WTC11 (cell line): ENCODE measurements at regions not wholly inside any gene's neighbourhood (a gene's known extent, or its start where the extent isn't known, plus 50 kb on each side); places are given as distances from the start of the nearest gene placed in this dataset.

ENCODE experiments used
- ATAC-seq: fragments of 200-7000 bp; cut with Tn5 transposase; 2 replicates; pipeline ENCODE4 v1.10.0; 2021; ENCODE audit warnings: mild to moderate bottlenecking, moderate library complexity
- CTCF ChIA-PET: fragments of 300-600 bp; sonication (Branson Sonifier 250); formaldehyde crosslinking; loops from one replicate; lab custom pipeline; 2021; ENCODE audit warnings: antibody characterized with exemption; lab: Charles Lee
- POLR2A ChIA-PET: fragments of 350-600 bp; sonication (Branson Sonifier 250); formaldehyde crosslinking; loops from one replicate; lab custom pipeline; 2021; ENCODE audit warnings: antibody characterized with exemption; lab: Charles Lee
- DNase-seq: peaks from one replicate; pipeline ENCODE4 v3.0.0; 2021; ENCODE audit warnings: low spot score
- H3K27ac Mint-ChIP-seq: 2 replicates; pipeline ENCODE4 v1.8.0; 2021; ENCODE audit warnings: mixed read lengths
- H3K27me3 Mint-ChIP-seq: 2 replicates; pipeline ENCODE4 v1.8.0; 2021; ENCODE audit warnings: low read depth, mild to moderate bottlenecking, moderate library complexity, mixed read lengths
- H3K36me3 Mint-ChIP-seq: 2 replicates; pipeline ENCODE4 v1.8.0; 2021; ENCODE audit warnings: mixed read lengths
- H3K4me1 Mint-ChIP-seq: 2 replicates; pipeline ENCODE4 v1.8.0; 2022; ENCODE audit warnings: mixed read lengths
- H3K4me3 Mint-ChIP-seq: 2 replicates; pipeline ENCODE4 v1.8.0; 2021; ENCODE audit warnings: mild to moderate bottlenecking, moderate library complexity, mixed read lengths
- H3K9me3 Mint-ChIP-seq: 2 replicates; pipeline ENCODE4 v1.8.0; 2021; ENCODE audit warnings: mixed read lengths
- ATF6 ChIP-seq: sonication (generic); formaldehyde crosslinking; IDR thresholded peaks from 2 replicates; pipeline ENCODE4 v1.8.1; 2023; ENCODE audit warnings: mild to moderate bottlenecking, missing genetic modification reagents
- CDX4 ChIP-seq: fragments of 250-450 bp; sonication (Bioruptor Pico); IDR thresholded peaks from 2 replicates; pipeline ENCODE4 v1.9.0; 2021; ENCODE audit warnings: moderate library complexity, mild to moderate bottlenecking, inconsistent platforms, borderline replicate concordance
- CREB1 ChIP-seq: sonication (generic); formaldehyde crosslinking; IDR thresholded peaks from 2 replicates; pipeline ENCODE4 v1.8.0; 2023; ENCODE audit warnings: mild to moderate bottlenecking, missing genetic modification reagents
- E2F4 ChIP-seq: sonication (generic); formaldehyde crosslinking; IDR thresholded peaks from 2 replicates; pipeline ENCODE4 v1.8.1; 2022; ENCODE audit warnings: low read depth, mild to moderate bottlenecking, moderate library complexity, missing genetic modification reagents, borderline replicate concordance
- E2F5 ChIP-seq: sonication (generic); formaldehyde crosslinking; IDR thresholded peaks from 2 replicates; pipeline ENCODE4 v1.8.1; 2022; ENCODE audit warnings: mild to moderate bottlenecking, moderate library complexity, missing genetic modification reagents
- FOXP1 ChIP-seq: sonication (generic); formaldehyde crosslinking; IDR thresholded peaks from 2 replicates; pipeline ENCODE4 v1.8.0; 2022; ENCODE audit warnings: missing genetic modification reagents, mild to moderate bottlenecking, moderate library complexity, borderline replicate concordance
- HMGA2 ChIP-seq: fragments of 250-450 bp; sonication (Bioruptor Pico); IDR thresholded peaks from 2 replicates; pipeline ENCODE4 v1.4.0; 2021; ENCODE audit warnings: mild to moderate bottlenecking, moderate library complexity
- JAZF1 ChIP-seq: fragments of 250-450 bp; sonication (Bioruptor Pico); IDR thresholded peaks from 2 replicates; pipeline ENCODE4 v1.9.0; 2021; ENCODE audit warnings: moderate library complexity, mild to moderate bottlenecking, inconsistent platforms
- MLX ChIP-seq: sonication (generic); formaldehyde crosslinking; IDR thresholded peaks from 2 replicates; pipeline ENCODE4 v1.8.1; 2023; ENCODE audit warnings: mild to moderate bottlenecking, missing genetic modification reagents, moderate library complexity
- NR1H2 ChIP-seq: sonication (generic); formaldehyde crosslinking; IDR thresholded peaks from 2 replicates; pipeline ENCODE4 v1.9.0; 2021; ENCODE audit warnings: mild to moderate bottlenecking, moderate library complexity, missing genetic modification reagents
- OVOL2 ChIP-seq: fragments of 250-450 bp; sonication (Bioruptor Pico); IDR thresholded peaks from 2 replicates; pipeline ENCODE4 v1.9.0; 2021; ENCODE audit warnings: mild to moderate bottlenecking, borderline replicate concordance
- PREB ChIP-seq: sonication (generic); formaldehyde crosslinking; IDR thresholded peaks from 2 replicates; pipeline ENCODE4 v1.8.1; 2022; ENCODE audit warnings: mild to moderate bottlenecking, missing genetic modification reagents, moderate library complexity, borderline replicate concordance
- SMAD4 ChIP-seq: sonication (generic); formaldehyde crosslinking; IDR thresholded peaks from 2 replicates; pipeline ENCODE4 v1.8.0; 2022; ENCODE audit warnings: mild to moderate bottlenecking, missing genetic modification reagents
- SP1 ChIP-seq: sonication (generic); formaldehyde crosslinking; conservative IDR thresholded peaks from 2 replicates; pipeline ENCODE4 v1.8.1; 2022; ENCODE audit warnings: missing genetic modification reagents
- TP53 ChIP-seq: sonication (generic); formaldehyde crosslinking; IDR thresholded peaks from 2 replicates; pipeline ENCODE4 v1.8.1; 2023; ENCODE audit warnings: mild to moderate bottlenecking, missing genetic modification reagents
- ZNF423 ChIP-seq: fragments of 250-450 bp; sonication (Bioruptor Pico); IDR thresholded peaks from 2 replicates; pipeline ENCODE4 v2.1.2; 2022; ENCODE audit warnings: mild to moderate bottlenecking, moderate library complexity
- ZNF425 ChIP-seq: fragments of 250-450 bp; sonication (Bioruptor Pico); conservative IDR thresholded peaks from 2 replicates; pipeline ENCODE4 v1.9.0; 2021; ENCODE audit warnings: mild to moderate bottlenecking
- TF ChIP-seq, protein P1 (sequence below): fragments of 250-450 bp; sonication (Bioruptor Pico); IDR thresholded peaks from 2 replicates; pipeline ENCODE4 v1.9.0; 2021; ENCODE audit warnings: mild to moderate bottlenecking, borderline replicate concordance
- TF ChIP-seq, protein P2 (sequence below): fragments of 200-600 bp; IDR thresholded peaks from 2 replicates; pipeline ENCODE4 v1.8.0; 2022; ENCODE audit warnings: antibody characterized with exemption

DNA sequence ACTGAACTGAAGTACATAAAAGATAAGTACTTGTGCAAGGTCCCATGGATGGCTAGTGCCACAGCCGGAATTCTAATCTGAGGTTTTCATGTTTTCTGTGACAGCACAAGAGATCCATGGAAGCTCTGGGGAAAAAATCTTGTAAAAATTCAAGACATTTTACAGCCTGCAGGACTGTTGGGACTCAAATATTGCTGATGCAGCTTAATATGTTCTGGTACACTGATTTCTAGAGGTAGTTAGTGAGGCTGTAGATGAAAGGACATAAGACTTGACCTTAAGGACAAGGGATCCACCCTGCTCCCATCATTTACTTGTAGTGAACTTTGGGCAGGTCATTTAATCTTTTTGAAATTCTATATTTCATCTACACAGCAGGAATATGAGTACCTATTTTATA, 390.4 kb downstream of the TLE4 start:
- no peak for TF ChIP-seq CREB1 (CRISPR knock-in tag)
- TF ChIP-seq FOXP1 (CRISPR knock-in tag): no peak
- no peak for TF ChIP-seq ATF6 (CRISPR knock-in tag)
- TF ChIP-seq NR1H2: no peak
- TF ChIP-seq SP1 (CRISPR knock-in tag): no peak
- TF ChIP-seq HMGA2: no peak
- no peak for TF ChIP-seq CDX4
- TF ChIP-seq MLX (CRISPR knock-in tag): no peak
- TF ChIP-seq, protein P1, sequence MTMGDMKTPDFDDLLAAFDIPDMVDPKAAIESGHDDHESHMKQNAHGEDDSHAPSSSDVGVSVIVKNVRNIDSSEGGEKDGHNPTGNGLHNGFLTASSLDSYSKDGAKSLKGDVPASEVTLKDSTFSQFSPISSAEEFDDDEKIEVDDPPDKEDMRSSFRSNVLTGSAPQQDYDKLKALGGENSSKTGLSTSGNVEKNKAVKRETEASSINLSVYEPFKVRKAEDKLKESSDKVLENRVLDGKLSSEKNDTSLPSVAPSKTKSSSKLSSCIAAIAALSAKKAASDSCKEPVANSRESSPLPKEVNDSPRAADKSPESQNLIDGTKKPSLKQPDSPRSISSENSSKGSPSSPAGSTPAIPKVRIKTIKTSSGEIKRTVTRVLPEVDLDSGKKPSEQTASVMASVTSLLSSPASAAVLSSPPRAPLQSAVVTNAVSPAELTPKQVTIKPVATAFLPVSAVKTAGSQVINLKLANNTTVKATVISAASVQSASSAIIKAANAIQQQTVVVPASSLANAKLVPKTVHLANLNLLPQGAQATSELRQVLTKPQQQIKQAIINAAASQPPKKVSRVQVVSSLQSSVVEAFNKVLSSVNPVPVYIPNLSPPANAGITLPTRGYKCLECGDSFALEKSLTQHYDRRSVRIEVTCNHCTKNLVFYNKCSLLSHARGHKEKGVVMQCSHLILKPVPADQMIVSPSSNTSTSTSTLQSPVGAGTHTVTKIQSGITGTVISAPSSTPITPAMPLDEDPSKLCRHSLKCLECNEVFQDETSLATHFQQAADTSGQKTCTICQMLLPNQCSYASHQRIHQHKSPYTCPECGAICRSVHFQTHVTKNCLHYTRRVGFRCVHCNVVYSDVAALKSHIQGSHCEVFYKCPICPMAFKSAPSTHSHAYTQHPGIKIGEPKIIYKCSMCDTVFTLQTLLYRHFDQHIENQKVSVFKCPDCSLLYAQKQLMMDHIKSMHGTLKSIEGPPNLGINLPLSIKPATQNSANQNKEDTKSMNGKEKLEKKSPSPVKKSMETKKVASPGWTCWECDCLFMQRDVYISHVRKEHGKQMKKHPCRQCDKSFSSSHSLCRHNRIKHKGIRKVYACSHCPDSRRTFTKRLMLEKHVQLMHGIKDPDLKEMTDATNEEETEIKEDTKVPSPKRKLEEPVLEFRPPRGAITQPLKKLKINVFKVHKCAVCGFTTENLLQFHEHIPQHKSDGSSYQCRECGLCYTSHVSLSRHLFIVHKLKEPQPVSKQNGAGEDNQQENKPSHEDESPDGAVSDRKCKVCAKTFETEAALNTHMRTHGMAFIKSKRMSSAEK (CRISPR knock-in tag): no peak
- TF ChIP-seq E2F5 (CRISPR knock-in tag): no peak
- TF ChIP-seq SMAD4 (CRISPR knock-in tag): no peak
- no peak for TF ChIP-seq ZNF425 (CRISPR knock-in tag)
- TF ChIP-seq, protein P2, sequence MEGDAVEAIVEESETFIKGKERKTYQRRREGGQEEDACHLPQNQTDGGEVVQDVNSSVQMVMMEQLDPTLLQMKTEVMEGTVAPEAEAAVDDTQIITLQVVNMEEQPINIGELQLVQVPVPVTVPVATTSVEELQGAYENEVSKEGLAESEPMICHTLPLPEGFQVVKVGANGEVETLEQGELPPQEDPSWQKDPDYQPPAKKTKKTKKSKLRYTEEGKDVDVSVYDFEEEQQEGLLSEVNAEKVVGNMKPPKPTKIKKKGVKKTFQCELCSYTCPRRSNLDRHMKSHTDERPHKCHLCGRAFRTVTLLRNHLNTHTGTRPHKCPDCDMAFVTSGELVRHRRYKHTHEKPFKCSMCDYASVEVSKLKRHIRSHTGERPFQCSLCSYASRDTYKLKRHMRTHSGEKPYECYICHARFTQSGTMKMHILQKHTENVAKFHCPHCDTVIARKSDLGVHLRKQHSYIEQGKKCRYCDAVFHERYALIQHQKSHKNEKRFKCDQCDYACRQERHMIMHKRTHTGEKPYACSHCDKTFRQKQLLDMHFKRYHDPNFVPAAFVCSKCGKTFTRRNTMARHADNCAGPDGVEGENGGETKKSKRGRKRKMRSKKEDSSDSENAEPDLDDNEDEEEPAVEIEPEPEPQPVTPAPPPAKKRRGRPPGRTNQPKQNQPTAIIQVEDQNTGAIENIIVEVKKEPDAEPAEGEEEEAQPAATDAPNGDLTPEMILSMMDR: no peak
- TF ChIP-seq PREB (CRISPR knock-in tag): no peak
- no peak for TF ChIP-seq JAZF1
- no peak for TF ChIP-seq TP53 (CRISPR knock-in tag)
- no peak for TF ChIP-seq ZNF423
- TF ChIP-seq OVOL2 (CRISPR knock-in tag): no peak
- no peak for TF ChIP-seq E2F4 (CRISPR knock-in tag)
- H3K27me3 Mint-ChIP-seq: peaks cover 78% of the 10 kb centered on the region

More for the DNA sequence above, 390.4 kb downstream of the TLE4 start:
- POLR2A ChIA-PET: no interaction called here
- Mint-ChIP-seq H3K9me3 (no peaks in the 10 kb centered on the region), H3K4me1 (peaks cover 19% of the 10 kb centered on the region), H3K4me3 (no peak overlapping the region), H3K27ac (no peak overlapping the region), H3K36me3 (no peaks in the 10 kb centered on the region)
- CTCF ChIA-PET: no interaction called here
- ATAC-seq: no peak
- no peak for DNase-seq
